22Rv1 (cell line): ENCODE measurements at regions not wholly inside any gene's neighbourhood (a gene's known extent, or its start where the extent isn't known, plus 50 kb on each side); places are given as distances from the start of the nearest gene placed in this dataset.

Experiments
- ZFX ChIP-seq: fragments of 450-650 bp; IDR thresholded peaks from 2 replicates; pipeline ENCODE4 v1.6.1; 2017; ENCODE audit warnings: antibody characterized with exemption, borderline replicate concordance
- TF ChIP-seq, protein P1 (sequence below): fragments of 450-650 bp; IDR thresholded peaks from 2 replicates; pipeline ENCODE4 v1.5.1; 2017; ENCODE audit warnings: mild to moderate bottlenecking

DNA sequence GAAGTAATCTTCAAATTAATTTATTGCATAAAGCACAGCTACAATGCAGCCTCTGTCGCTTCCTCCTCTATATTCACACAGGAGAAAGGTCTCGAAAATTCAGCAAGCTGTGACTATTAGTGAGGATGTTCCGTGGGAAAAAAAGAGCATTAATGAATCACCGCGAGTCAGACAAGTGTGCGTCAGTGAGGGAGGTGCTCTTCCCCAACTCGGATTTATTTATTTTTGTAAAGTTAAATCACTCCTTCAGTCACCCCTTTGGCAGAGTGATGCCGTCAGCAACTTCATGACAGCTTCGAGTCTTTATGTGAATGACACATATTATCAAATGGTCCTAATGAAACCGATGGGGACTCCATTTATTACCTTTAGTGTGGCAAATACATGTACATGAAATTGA, 648.9 kb upstream of the SALL3 start:
- TF ChIP-seq, protein P1, sequence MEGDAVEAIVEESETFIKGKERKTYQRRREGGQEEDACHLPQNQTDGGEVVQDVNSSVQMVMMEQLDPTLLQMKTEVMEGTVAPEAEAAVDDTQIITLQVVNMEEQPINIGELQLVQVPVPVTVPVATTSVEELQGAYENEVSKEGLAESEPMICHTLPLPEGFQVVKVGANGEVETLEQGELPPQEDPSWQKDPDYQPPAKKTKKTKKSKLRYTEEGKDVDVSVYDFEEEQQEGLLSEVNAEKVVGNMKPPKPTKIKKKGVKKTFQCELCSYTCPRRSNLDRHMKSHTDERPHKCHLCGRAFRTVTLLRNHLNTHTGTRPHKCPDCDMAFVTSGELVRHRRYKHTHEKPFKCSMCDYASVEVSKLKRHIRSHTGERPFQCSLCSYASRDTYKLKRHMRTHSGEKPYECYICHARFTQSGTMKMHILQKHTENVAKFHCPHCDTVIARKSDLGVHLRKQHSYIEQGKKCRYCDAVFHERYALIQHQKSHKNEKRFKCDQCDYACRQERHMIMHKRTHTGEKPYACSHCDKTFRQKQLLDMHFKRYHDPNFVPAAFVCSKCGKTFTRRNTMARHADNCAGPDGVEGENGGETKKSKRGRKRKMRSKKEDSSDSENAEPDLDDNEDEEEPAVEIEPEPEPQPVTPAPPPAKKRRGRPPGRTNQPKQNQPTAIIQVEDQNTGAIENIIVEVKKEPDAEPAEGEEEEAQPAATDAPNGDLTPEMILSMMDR, result no peak
- TF ChIP-seq ZFX, result no peak
